HCT116 (cell line): ENCODE measurements at regions not wholly inside any gene's neighbourhood (a gene's known extent, or its start where the extent isn't known, plus 50 kb on each side); places are given as distances from the start of the nearest gene placed in this dataset.

Experiments
- ATAC-seq: fragments of 200-7000 bp; cut with Tn5 transposase; 2 replicates; pipeline ENCODE4 v1.9.1; 2020; ENCODE audit warnings: mild to moderate bottlenecking, moderate library complexity
- BruUV-seq: library from RNA; stranded (reverse); fragments of 400-500 nt; replicated peaks from 2 replicates; lab custom pipeline; 2021; lab: Mats Ljungman, UMichigan
- CTCF ChIA-PET: fragments of 300-600 bp; sonication (Branson Sonifier 250); formaldehyde crosslinking; loops from one replicate; lab custom pipeline; 2021; ENCODE audit warnings: antibody characterized with exemption; lab: Charles Lee
- POLR2A ChIA-PET: fragments of 300-600, 350-600 bp; sonication (Branson Sonifier 250); formaldehyde crosslinking; loops from one replicate; lab custom pipeline; 2021; ENCODE audit warnings: antibody characterized with exemption; lab: Charles Lee
- RAD21 ChIA-PET, 2 experiments: fragments of 300-600 bp; sonication (Branson Sonifier 250); formaldehyde crosslinking; loops; one replicate each; lab custom pipeline; 2023; ENCODE audit warnings: low total read pairs in 2 of 2; ENCODE audit not compliant: uncharacterized antibody in 2 of 2, unreplicated experiment in 2 of 2, low non-redundant PET in 1 of 2; lab: Charles Lee
- DNase-seq: peaks from one replicate; pipeline ENCODE4 v3.0.0-alpha.2; 2010; ENCODE audit warnings: low read depth, low spot score
- H2AFZ ChIP-seq: fragments of 200-600 bp; shearing (Covaris generic), sonication (generic); 2 replicates; pipeline ENCODE4 v1.6.1; 2017; ENCODE audit warnings: low read depth, mixed run types, mixed read lengths, antibody characterized with exemption, low read length; ENCODE audit not compliant: poor library complexity, severe bottlenecking
- H3K27ac ChIP-seq: 2 replicates; pipeline ENCODE4 v1.5.1; 2012; ENCODE audit warnings: low read depth, low read length
- H3K27me3 ChIP-seq: fragments of 200-600 bp; sonication (generic); 2 replicates; pipeline ENCODE4 v1.6.1; 2016; ENCODE audit warnings: mixed run types, low read length, mixed read lengths; ENCODE audit not compliant: insufficient read depth
- H3K36me3 ChIP-seq, 2 experiments: fragments of 200-500 bp in 1 of 2; fragments of 200-600 bp in 1 of 2; sonication (Bioruptor generic) in 1 of 2; sonication (generic) in 1 of 2; 2 replicates each; pipeline versions ENCODE4 v1.5.1 to v1.6.1; 2014 to 2016; ENCODE audit warnings: low read length in 2 of 2, inconsistent platforms in 1 of 2, mixed read lengths in 1 of 2, mixed run types in 1 of 2; ENCODE audit not compliant: insufficient read depth in 2 of 2, control insufficient read depth in 1 of 2
- H3K4me1 ChIP-seq, 2 experiments: fragments of 200-600 bp in 1 of 2; sonication (generic) in 1 of 2; 2 replicates each; pipeline versions ENCODE4 v1.5.1 to v1.6.1; 2012 to 2017; ENCODE audit warnings: low read length in 2 of 2, inconsistent platforms in 1 of 2, mild to moderate bottlenecking in 1 of 2, mixed read lengths in 1 of 2, mixed run types in 1 of 2, moderate library complexity in 1 of 2; ENCODE audit not compliant: insufficient read depth in 2 of 2, control insufficient read depth in 1 of 2
- H3K4me2 ChIP-seq: fragments of 200-600 bp; sonication (generic); 2 replicates; pipeline ENCODE4 v1.6.1; 2017; ENCODE audit warnings: mixed run types, low read length, mixed read lengths
- H3K4me3 ChIP-seq, 2 experiments: fragments of 200-600 bp in 1 of 2; sonication (generic) in 1 of 2; replicated peaks in 1 of 2; 2 replicates each; pipeline ENCODE4 v1.5.1; 2011 to 2016; ENCODE audit warnings: low read length in 2 of 2, control low read depth in 1 of 2, low read depth in 1 of 2, mild to moderate bottlenecking in 1 of 2, mixed read lengths in 1 of 2, mixed run types in 1 of 2
- H3K79me2 ChIP-seq: fragments of 200-600 bp; sonication (generic); 2 replicates; pipeline ENCODE4 v1.6.1; 2017; ENCODE audit warnings: mild to moderate bottlenecking, mixed run types, low read length, moderate library complexity, mixed read lengths; ENCODE audit not compliant: insufficient read depth
- H3K9ac ChIP-seq: fragments of 200-600 bp; sonication (generic); 2 replicates; pipeline ENCODE4 v1.6.1; 2016; ENCODE audit warnings: low read length, mixed read lengths
- H3K9me2 ChIP-seq: fragments of 200-600 bp; sonication (generic), shearing (Covaris generic); 2 replicates; pipeline ENCODE4 v1.6.1; 2017; ENCODE audit warnings: mixed run types, mild to moderate bottlenecking, moderate library complexity; ENCODE audit not compliant: insufficient read depth
- H3K9me3 ChIP-seq, 2 experiments: fragments of 200-500 bp in 1 of 2; fragments of 200-600 bp in 1 of 2; sonication (Bioruptor generic) in 1 of 2; sonication (generic) in 1 of 2; 2 replicates each; pipeline ENCODE4 v1.6.1; 2014 to 2017; ENCODE audit warnings: low read length in 2 of 2, mixed read lengths in 2 of 2, inconsistent platforms in 1 of 2, low read depth in 1 of 2, mild to moderate bottlenecking in 1 of 2, mixed run types in 1 of 2, moderate library complexity in 1 of 2; ENCODE audit not compliant: control insufficient read depth in 1 of 2, insufficient read depth in 1 of 2
- H4K20me1 ChIP-seq: fragments of 200-600 bp; sonication (generic), shearing (Covaris generic); 2 replicates; pipeline ENCODE4 v1.6.1; 2017; ENCODE audit warnings: mixed run types, mild to moderate bottlenecking, moderate library complexity; ENCODE audit not compliant: insufficient read depth
- CEBPB ChIP-seq: IDR thresholded peaks from 2 replicates; pipeline ENCODE4 v1.6.1; 2012; ENCODE audit warnings: low read depth
- EZH2 ChIP-seq: fragments of 200-600 bp; sonication (generic); IDR thresholded peaks from 2 replicates; pipeline ENCODE4 v1.6.1; 2017; ENCODE audit warnings: antibody characterized with exemption, mixed run types
- EZH2phosphoT487 ChIP-seq: fragments of 200-600 bp; IDR thresholded peaks from 2 replicates; pipeline ENCODE4 v1.6.1; 2018; ENCODE audit warnings: antibody characterized with exemption, borderline replicate concordance
- FOSL1 ChIP-seq: IDR thresholded peaks from 2 replicates; pipeline ENCODE4 v1.6.1; 2012; ENCODE audit warnings: low read depth
- JUND ChIP-seq: IDR thresholded peaks from 2 replicates; pipeline ENCODE4 v1.6.1; 2012
- POLR2A ChIP-seq: IDR thresholded peaks from 2 replicates; pipeline ENCODE4 v1.7.0; 2011; ENCODE audit warnings: borderline replicate concordance; ENCODE audit not compliant: insufficient read depth, insufficient read length; ENCODE audit errors: extremely low read depth
- POLR2AphosphoS5 ChIP-seq: IDR thresholded peaks from 2 replicates; pipeline ENCODE4 v1.6.1; 2011; ENCODE audit warnings: mild to moderate bottlenecking, low read depth, low read length, moderate library complexity
- RAD21 ChIP-seq: IDR thresholded peaks from 2 replicates; pipeline ENCODE4 v1.6.1; 2012; ENCODE audit warnings: low read depth, mild to moderate bottlenecking
- SRF ChIP-seq: IDR thresholded peaks from 2 replicates; pipeline ENCODE4 v1.6.1; 2012; ENCODE audit warnings: low read depth
- TCF7L2 ChIP-seq: IDR thresholded peaks from 2 replicates; pipeline ENCODE4 v1.7.0; 2011; ENCODE audit warnings: borderline replicate concordance, inconsistent platforms; ENCODE audit not compliant: insufficient read depth, insufficient read length; ENCODE audit errors: extremely low read depth
- ZNF274 ChIP-seq: fragments of 200-500 bp; sonication (Bioruptor generic); IDR thresholded peaks from 2 replicates; pipeline ENCODE4 v1.6.1; 2014; ENCODE audit warnings: mild to moderate bottlenecking, low read depth, low read length, inconsistent platforms
- intact Hi-C: fragments of 100-400 bp; cut with micrococcal nuclease; formaldehyde crosslinking; loops from 2 replicates; pipeline ENCODE4 v1.10.0; 2022
- TF ChIP-seq, protein P1 (sequence below): IDR thresholded peaks from 2 replicates; pipeline ENCODE4 v1.6.1; 2012; ENCODE audit warnings: low read depth
- TF ChIP-seq, protein P2 (sequence below): IDR thresholded peaks from 2 replicates; pipeline ENCODE4 v1.6.1; 2012

DNA sequence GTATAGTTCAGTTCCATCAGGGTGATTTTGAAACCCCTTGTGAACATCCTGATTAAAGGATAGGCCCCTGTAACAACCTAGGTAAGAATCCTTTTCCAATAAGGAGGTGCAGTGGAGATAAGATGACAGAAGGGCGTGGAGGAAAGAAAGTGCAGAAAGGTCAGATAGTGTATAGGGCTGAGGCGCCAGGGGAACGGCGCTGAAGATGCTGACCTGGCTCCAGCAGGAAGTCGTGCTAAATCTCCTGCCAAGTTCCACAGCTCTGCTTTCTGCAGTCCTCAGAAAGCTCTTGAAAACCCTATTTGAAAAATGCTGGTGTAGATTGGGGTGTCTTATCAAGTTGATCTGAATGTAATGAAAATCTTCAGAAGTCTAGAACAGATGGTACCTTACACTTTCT lies 221.7 kb downstream of the COG6 start (continued):
- TF ChIP-seq, protein P1, sequence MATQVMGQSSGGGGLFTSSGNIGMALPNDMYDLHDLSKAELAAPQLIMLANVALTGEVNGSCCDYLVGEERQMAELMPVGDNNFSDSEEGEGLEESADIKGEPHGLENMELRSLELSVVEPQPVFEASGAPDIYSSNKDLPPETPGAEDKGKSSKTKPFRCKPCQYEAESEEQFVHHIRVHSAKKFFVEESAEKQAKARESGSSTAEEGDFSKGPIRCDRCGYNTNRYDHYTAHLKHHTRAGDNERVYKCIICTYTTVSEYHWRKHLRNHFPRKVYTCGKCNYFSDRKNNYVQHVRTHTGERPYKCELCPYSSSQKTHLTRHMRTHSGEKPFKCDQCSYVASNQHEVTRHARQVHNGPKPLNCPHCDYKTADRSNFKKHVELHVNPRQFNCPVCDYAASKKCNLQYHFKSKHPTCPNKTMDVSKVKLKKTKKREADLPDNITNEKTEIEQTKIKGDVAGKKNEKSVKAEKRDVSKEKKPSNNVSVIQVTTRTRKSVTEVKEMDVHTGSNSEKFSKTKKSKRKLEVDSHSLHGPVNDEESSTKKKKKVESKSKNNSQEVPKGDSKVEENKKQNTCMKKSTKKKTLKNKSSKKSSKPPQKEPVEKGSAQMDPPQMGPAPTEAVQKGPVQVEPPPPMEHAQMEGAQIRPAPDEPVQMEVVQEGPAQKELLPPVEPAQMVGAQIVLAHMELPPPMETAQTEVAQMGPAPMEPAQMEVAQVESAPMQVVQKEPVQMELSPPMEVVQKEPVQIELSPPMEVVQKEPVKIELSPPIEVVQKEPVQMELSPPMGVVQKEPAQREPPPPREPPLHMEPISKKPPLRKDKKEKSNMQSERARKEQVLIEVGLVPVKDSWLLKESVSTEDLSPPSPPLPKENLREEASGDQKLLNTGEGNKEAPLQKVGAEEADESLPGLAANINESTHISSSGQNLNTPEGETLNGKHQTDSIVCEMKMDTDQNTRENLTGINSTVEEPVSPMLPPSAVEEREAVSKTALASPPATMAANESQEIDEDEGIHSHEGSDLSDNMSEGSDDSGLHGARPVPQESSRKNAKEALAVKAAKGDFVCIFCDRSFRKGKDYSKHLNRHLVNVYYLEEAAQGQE = no peak

DNA sequence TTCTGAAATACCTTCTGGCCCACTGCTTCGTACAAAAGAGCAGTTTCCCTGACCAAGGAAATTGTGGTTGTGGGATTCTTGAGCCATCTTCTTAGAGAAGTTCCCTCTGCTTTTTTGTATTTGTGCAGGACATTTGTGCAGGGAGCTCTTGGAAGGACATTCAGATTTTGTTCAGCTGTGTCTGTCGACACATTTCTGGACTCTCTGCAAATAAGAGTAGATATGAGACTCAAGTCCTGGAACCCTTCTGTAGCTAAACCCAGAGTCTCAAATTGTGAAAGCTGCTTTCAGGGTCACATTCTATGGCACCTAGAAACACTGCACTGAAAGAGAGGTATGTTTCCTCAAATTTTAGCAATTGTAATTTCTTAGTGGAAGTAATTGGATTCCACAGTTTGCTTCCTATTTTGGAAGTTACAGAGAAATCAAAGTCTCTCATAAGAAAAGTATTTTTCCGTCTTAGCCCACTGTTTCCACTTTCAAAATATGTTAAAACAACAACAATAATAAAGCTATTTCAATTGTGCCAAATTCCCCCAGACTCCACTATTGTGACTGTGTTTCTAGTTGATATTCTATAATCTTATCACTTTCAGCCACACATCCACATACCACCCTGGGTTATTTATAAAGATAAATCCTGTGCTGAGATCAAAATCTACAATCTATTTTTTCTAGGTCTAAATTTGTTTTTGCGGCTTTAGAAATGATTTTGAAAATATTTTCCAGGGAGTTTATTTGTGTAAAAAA lies 224.0 kb downstream of the COG6 start:
- ATAC-seq (no peak), DNase-seq (no peak)
- Histone ChIP-seq H3K4me2 (no peak overlapping the region), H3K9ac (no peak overlapping the region), H3K9me3 (no peaks in the 10 kb centered on the region; a peak in 1 of 4 replicates), H4K20me1 (no peaks in the 10 kb centered on the region), H3K36me3 (no peaks in the 10 kb centered on the region), H2AFZ (no peak overlapping the region), H3K27ac (no peak overlapping the region), H3K9me2 (no peaks in the 10 kb centered on the region), H3K4me3 (no peak overlapping the region), H3K4me1 (no peaks in the 10 kb centered on the region), H3K79me2 (no peaks in the 10 kb centered on the region), H3K27me3 (no peaks in the 10 kb centered on the region)
- POLR2A ChIA-PET = no interaction called here
- intact Hi-C loops = no loop called here
- no peak for TF ChIP-seq ZNF274
- no peak for TF ChIP-seq JUND
- TF ChIP-seq CEBPB = no peak
- TF ChIP-seq, protein P2, sequence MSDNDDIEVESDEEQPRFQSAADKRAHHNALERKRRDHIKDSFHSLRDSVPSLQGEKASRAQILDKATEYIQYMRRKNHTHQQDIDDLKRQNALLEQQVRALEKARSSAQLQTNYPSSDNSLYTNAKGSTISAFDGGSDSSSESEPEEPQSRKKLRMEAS = no peak
- TF ChIP-seq TCF7L2 = no peak
- no peak for TF ChIP-seq POLR2AphosphoS5
- no peak for TF ChIP-seq SRF
- no peak for TF ChIP-seq FOSL1
- TF ChIP-seq, protein P1 = no peak
- TF ChIP-seq RAD21 = no peak
- no peak for TF ChIP-seq EZH2
- no peak for TF ChIP-seq POLR2A
- TF ChIP-seq EZH2phosphoT487 = no peak
- RAD21 ChIA-PET = no interaction called here
- no TSS peak for BruUV-seq
- CTCF ChIA-PET = no interaction called here
